DMS53 treated with DMSO at 0.1 percent for 48 hours (cell line): ENCODE measurements at regions not wholly inside any gene's neighbourhood (a gene's known extent, or its start where the extent isn't known, plus 50 kb on each side); places are given as distances from the start of the nearest gene placed in this dataset.
"Not testable (repeated sequence)": the region's sequence is repeated elsewhere in the genome, so short reads cannot be mapped to it uniquely, and the experiment has no call there.

Experiments used
- DNase-seq: peaks from one replicate; lab custom pipeline; 2025; ENCODE audit not compliant: unreplicated experiment; lab: John Stamatoyannopoulos, UW

DNA sequence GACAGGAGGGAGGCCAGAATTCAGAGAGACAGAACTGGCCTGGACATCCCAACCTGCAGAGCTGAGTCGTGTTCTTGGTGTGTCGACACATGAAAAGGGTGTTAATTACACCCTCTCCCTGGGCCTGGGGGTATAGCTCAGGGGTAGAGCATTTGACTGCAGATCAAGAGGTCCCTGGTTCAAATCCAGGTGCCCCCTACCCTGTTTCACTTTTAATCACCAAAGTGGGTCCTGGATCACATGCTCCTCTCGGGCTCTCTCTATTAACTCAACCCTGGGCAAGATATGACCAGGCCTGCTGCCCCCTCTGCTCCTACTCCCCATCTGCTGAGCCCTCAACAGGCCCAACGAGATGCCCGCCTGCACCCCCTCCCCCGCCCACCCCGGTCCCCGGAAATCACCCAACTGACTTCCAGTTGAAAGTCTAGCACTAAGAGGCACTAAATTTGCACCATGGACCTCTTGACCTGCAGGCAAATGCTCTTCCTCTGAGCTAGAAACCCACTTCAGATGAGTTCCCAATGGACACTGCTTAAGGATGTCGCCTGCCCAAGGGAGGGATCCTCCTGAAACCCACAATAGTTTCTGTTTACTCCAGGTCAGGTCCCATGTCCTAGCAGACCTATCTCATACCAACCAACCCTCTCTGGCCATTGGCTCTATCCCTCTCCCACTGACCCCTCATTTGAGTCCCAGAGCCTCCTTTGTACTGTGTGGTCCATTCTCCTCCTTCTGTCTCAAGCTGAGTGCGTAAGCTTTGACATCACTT lies 137.6 kb downstream of the ZNF467 start:
- no peak for DNase-seq

DNA sequence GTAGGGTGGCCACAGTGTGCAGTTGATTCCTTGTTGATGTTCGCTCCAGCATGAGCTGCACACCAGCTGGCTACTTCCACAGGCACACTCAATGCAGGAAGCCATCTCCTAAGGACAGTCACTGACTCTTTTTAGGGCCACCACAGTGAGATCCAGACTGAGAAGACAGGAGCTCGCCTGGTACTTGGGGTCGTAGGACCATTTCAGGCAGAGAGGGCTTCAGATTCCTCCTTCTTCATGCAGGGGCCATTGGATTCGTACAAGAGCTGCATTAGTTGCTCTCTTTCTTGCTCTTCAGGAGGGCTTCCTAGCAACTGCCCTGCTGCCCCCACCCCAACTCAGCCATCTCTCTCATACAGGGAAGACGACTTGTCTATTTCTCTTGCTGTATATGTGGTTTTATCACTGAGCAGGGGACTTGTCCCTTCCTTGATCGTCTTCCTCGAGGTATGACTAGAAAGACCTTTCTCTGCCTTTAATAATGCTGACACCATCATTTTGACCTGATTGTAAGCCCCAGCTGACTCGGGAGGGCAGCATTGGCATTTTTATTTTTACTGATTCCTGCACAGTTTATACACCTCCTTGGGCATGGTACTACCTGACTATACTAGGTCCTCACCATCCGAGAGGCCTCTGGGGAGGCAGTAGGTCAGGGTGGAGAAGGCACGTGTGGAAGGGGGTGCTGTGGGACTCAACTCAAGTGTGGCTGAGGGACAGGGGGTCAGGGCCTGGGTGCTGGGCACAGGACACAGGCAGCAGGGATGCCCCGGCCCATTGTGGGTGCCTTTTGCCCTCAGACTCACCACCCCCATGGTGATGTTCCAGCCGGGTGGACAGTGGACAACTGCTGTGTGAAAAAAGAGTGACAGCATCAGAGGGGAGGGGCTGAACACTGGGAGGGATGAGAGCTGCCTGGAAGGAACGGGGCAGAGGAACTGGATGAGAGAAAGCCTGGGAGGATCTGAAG lies 136.7 kb upstream of the ZNF746 start:
- no peak for DNase-seq

DNA sequence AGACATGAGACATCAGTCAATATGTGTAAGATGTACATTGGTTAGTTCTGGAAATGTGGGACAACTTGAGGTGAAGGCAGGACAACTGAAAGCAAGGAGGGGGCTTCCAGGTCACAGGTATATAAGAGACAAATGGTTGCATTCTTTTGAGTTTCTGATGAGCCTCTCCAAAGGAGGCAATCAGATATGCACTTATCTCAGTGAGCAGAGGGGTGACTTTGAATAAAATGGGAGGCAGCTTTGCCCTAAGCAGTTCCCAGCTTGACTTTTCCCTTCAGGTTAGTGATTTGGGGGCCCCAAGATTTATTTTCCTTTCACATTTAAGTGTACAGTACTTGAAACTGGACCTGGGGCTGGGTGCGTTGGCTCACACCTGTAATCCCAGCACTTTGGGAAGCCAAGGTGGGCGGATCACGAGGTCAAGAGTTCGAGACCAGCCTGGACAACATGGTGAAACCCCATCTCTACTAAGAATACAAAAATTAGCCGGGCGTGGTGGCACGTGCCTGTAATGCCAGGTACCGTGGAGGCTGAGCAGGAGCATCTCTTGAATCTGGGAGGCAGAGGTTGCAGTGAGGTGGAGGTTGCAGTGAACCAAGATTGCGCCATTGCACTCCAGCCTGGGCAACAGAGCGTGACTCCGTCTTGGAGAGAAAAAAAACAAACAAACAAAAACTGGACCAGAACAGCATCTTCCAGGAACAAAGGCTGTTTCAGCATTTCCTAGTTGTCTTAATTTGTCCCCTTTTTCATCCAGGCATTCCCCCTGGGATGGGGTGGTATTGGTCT lies 130.9 kb upstream of the ZNF746 start:
- DNase-seq, result not testable (repeated sequence)

DNA sequence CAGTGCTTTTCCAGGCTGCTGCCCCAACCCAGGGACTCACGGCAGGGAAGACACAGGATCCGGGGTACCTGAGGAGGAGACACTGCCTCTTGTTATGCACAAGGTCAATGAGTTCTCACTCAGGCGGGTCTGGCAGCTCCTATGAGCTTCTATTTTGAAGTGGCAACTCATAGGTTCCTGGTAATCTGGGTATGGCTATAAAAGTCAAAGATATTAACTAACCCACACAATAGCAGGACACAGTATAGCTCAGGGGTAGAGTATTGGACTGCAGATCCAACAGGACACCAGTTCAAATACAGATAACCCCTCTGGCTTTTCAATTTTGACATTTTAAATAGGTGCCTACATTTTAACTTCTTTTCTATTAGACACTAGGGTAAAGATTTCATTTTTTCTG lies 130.3 kb upstream of the ZNF746 start:
- DNase-seq, result no peak

DNA sequence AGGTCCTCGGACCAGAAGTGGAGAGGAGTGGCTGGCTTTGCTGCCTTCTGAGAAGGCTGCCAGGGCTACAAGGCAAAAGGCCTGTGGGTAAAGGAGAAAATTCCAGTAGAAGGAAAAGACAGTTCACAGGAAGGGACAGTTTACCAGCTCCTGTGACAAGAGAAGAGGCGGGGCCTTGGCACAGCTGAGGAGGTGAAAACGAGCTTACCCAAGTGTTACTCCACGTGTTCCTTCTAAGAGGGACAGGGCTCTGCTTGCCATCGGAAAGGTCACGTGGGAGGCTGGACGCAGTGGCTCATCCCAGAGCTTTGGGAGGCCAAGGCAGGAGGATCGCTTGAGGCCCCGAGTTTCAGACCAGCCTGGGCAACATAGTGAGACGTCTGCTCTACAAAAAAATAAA lies 129.4 kb upstream of the ZNF746 start:
- no peak for DNase-seq

DNA sequence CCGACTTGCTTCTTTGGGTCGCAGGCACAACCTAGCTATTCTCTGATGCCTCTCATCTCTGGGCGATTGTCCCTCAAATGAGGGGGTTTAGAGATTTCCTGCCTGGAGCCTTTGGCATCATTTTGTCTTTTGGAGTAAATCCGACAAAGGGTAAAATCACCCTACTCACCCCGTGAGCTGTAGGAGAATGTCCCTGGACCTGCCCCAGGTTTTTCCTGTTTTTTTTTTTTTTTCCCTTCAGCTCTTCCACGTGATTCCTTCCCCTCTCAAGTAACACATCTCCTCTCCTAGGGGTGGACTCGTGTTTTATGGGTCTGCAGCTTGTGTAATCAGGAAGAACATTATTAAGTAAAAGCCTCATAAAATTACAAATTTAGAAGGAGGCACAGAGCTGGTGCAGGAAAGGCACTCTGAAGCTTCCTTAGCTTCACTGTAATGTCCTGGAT lies 128.4 kb upstream of the ZNF746 start:
- peak; percentile 72 for DNase-seq

DNA sequence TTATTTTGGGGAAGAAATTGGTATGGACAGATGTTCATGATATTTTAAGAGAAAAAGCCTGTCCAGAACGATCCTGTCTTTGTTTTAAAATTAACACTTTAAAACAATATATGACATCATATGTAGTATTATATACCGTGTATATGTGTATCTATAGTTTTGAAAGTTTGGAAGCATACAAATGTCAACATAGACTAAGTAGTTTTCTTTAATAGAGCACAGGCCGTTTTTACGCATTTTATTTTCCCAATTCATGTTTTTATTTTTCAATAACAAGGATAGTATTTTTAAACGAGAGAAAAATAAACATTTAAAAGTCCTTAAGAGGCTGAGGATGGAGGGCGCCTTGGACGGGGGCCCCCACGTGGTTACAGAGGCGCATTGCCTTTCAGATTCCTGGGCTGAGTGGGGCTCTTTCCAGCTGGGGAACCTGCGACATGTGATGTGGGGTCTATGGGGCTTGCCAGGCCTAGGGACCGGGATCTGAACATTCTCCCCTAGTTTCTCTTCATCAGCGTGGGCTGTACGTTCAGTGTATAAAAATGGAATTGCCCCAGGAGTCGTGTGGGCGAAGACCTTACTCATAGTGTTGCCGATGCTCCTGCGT lies 127.8 kb upstream of the ZNF746 start:
- DNase-seq, result peak; percentile 76

DNA sequence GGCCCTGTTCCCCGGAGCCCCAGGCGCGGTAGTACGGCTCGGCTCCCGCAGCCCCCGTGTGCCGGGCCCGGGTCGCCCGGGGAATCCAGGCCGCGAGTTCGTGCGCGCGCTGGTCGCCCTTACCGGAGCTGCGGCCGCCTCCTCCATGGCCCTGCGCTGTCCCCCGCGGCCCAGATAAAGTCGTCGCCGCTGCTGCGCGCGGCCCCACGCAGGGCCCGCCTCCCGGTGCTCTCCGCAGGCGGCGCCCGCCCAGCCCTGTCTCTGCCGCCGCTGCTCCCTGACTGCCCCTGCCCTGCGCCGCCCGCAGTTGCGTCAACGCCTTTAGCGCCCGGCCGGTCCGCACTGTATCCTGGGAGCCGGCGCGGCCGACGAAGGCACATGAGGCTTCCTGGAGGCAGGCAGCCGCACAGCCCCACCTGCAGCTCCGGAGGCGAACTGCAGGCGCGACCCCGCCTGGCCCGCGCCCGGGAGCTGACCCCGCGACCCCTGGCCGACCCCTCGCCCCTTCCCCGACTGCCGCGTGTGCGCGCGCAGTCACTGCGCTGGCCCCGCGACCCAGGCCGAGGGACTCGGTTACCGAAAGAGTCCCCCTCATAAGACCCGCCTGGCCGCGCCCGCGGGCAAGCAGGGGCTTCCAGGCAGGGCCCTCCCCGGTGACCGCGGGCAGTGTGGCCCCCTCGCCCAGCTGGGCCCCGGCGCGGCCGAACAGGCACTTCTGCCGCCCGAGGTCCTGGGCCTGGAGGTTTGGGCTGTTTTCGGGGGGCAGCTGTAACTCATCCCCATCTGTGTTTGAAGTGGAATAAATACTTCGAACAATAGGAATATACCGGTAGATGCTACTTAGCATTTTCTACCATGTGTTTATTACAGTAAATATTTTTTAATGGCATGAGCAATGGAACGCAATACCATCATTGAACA lies 127.1 kb upstream of the ZNF746 start:
- DNase-seq, result peak; percentile 88

DNA sequence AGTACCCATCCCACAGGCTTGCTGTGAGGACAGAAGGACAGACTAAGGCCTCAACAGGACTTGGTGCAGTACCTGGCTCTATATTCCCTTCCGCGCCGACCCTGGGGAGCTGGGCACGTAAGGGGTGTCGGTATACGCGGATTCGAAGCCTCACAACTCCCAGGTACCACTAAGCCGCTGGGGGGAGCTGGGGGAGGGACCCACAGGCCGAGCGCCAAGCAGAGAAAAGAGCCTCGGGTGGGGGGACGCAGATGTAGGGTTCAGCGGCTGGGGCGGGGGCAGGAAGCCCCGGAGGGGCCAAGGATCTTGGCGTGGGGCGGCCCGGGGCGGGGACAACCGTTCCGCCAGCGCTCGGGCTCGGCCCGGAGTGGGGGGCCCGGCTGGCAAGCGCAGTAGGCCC lies 126.4 kb upstream of the ZNF746 start:
- DNase-seq, result no peak

DNA sequence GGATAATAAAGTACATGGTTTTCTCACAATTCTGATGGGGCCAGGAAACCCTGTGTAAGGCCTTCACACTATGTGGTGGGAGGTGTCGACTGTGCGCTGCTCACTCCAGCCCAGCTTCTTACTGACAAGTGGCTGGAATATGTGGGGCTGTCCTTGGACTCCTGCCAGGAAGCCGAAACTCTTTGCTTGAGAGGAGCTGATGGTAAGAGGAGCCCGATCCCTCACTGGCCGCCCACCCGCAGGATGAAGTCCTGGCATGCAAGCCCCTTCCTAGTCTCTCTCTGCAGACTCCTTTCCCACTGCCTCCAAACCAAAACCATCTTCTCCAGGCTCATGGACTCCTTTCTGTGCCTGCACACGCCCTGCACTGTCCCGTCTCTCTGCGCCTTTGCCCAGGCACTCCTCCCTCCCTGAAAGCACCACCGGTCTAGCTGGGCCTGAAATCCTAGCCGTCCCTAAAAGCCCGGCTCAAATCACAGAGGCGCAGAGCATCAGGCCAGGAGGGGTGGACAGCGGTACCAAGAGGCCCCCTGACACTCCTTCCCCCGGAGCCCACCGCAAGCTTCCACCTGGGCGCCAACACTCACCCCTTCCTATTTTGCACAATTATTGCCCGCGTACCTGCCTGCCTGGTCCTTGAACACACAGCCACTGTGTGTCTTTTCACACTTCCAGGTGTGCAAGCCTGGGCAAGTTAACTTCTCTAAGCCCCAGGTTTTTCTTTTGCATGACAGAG lies 125.8 kb upstream of the ZNF746 start:
- not testable (repeated sequence) for DNase-seq

DNA sequence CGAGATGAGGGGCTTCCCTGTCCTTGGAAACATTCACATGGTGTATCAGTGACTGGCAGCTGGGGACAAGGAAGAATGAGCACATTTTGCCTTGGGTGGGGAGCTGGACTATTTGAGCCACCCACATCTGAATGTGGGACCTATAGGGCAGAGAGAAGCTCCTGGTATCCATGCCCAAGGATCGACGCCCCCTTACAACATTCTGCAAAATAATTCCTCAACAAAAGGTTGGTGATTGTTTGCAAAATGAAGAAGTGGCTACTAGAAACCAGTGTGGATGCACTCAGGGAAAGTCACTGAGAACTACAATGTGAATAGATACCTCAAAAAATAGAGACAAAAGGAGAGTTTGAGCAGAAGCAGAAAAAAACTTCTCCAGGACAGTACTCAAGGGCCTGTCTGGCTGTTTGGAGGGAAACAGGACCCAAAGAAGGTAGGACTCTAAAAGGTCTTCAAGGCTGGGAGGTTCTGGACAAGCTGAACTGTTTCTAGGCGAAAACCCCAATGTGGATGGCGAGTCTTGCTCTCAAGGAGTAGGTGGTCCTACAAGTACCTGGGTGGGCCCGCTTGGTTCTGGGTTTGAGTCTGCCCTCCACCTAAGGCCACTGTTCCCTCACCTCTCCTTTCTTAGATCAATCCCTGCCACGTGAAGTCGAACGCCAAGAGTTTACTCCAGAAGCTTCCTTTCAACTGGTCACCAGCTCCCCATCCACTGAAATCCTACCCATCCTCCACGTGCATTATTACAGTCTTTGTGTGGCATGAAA lies 125.0 kb upstream of the ZNF746 start:
- DNase-seq, result no peak

DNA sequence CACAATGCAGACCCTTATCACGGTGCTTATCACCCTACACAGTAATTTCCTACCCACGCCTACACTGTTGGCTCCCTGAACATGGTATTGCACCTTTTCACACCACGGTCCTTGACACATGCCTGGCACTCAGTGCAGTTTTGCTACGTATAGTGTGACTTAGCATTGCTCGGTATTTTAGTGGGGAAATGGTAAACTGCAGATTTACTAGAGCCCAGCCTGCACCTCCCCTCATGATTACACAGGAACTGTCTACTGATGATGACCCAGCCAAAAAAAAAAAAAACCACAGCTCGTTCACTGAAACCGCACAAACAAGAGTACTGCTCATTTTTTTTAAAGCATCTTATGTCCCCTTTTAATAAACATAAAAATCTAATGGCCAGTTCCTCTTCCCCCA lies 124.2 kb upstream of the ZNF746 start:
- DNase-seq, result no peak

DNA sequence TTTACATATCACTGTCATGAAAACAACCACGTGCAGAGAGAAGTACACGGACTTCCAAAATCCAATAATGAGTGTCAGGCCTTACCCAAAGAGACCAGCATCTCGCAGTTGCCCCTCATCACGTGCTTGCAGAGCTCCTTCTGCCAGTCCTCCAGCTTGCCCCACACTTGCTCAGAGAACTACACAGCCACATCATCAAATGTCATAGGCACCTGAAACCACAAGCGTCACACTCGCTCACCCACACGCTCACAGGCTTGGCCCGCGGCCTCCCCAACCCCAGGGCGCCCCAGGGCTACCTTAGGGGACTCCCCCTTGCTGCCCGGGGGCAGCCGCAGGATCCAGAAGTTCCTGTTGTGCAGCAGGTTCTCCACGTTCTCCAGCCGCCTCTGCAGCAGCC lies 123.4 kb upstream of the ZNF746 start:
- no peak for DNase-seq

DNA sequence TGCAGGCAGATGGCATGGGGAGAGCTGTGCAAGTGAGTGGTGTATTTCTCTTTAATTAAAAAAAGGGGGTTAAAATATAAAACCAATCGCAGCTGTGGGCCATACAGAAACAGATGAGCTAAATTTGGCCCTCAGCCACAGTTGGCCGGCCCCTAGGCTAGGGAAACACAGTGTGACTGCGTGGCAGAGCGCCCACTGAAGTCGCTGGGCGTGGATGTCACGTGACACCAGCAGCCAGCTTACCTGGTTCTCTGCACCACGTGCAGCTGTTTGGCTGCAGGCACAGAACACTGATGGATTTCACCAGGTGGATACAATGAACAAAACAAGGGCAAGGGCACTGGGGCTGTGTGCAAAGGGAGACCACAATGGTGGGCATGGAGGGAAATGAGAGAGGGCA lies 119.3 kb upstream of the ZNF746 start:
- DNase-seq, result no peak

DNA sequence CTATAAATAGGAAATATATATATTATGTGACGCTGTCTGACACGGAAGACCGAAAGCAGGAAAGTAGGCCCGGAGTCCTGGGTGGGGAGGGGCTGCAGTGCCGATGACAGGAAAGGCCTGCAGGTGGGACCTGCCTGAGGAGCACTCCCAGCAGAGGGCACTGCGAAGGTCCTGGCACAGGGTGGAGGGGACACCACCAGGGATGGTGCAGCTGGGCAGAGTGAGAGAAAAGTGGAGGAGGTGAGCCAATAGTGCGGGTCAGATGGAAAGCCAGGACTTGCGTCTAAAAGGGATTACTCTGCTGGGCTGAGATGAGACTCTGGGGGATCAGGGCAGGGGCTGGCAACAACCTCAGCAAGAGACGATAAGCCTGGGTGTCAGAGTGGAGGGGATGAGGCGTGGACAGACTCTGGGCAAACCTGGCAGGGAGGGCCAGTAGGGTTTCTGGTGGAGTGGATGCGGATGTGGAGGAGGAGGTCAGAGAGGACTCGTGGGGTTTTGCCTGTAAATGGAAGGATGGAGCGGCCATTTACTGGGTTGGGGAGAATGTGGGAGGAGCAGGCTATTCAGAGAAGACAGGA lies 118.2 kb upstream of the ZNF746 start:
- no peak for DNase-seq

DNA sequence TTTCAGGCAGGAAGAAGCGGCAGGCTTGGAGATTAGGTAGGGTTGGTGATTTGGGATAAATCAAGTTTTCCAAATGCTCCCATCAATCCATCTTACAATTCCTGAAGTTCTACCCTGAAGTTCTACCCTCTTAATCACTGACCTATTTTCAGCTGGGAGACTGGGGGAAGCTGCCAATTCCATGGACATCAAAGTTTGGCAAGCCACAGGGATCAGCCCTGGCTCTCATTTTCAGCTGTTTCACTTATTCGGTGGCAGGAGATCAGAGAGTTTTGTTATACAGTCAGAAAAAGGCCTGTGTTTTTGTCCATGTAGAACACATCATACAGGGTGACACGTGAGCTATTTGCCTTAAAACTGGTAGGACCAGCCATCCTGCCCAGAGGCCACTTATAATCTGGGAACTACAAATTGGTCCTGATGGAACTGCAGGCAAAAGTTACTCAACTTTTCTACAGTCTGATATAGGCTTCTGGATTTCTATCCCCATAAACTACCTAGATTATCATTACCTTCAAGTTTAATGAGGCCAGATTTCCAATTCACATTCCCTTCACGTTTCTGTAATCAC lies 112.9 kb upstream of the ZNF746 start:
- no peak for DNase-seq

DNA sequence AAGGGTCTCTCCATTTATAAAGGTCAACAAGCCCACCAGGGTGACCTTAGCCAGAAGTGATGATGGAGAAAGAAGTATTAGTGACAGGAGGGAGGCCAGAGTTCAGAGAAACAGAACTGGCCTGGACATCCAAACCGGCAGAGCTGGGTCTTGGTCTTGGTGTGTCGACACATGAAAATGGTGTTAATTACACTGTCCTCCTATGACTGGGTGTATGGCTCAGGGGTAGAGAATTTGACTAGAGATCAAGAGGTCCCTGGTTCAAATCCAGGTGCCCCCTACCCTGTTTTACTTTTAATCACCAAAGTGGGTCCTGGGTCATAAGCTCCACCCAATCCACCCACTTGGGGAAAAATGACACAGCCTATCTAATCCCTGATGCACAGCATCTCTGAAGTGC lies 110.6 kb upstream of the ZNF746 start:
- DNase-seq, result no peak

DNA sequence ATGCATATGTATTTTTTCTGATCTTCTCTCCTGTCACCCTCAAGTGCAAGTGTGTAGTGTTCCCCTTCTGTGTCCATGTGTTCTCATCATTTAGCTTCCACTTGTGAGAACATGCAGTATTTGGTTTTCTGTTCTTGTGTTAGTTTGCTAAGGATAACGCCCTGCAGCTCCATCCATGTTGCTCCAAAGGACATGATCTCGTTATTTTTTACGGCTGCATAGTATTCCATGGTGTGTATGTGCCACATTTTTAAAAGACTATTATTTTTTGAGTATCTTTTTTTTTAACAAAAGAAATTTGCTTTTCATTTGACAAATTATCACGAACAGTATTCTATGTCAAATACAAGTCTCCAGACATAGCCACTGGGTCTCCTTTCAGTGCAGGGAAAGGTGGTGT lies 110.1 kb upstream of the ZNF746 start:
- DNase-seq, result no peak
